GM19455 (cell line): ENCODE measurements at regions not wholly inside any gene's neighbourhood (a gene's known extent, or its start where the extent isn't known, plus 50 kb on each side); places are given as distances from the start of the nearest gene placed in this dataset.

Source experiments
- ATAC-seq: cut with Tn5 transposase; IDR thresholded peaks from one replicate; pipeline ENCODE4 v1.9.1; 2021; ENCODE audit not compliant: unreplicated experiment

GRCh38 chr2:162972383-162972782 lies 133.8 kb upstream of the KCNH7 start:
- ATAC-seq = no peak

DNA sequence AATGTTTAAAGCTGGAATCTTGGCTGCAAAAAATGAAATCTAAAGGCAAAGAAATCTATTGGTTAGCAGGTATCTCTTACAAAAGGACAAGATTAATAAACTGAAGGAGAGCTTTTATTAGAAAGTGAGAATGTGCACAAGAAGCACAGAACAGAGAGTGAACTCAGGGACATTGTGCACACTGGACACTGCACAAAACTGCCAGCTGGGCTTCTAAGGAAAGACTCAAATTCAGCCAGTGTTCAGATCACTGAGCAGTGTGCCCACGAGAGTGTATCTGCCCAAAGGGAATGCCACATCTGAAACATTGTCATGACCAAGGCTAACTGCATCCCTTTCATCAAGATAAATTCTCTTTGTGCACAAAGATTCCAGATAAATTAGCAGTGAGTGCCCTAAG lies 129.7 kb upstream of the KCNH7 start:
- no peak for ATAC-seq

DNA sequence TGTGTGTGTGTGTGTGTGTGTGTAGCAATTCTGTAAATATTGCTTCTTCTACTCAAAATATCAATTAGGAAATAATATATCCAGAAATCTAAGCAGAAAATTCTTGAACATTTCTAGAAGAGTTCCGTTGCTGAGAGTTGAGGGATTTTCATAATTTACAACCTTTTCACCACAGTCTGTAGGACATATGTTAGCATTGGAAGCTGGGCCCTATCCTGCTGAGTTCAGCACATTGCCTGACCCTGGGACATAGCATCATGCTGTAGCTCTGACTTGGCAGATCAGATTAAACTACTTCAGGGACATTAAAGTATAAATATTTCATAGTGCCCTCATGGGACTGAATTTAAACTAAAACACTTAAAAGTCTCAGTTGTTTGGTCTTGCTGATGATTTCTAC lies 129.2 kb upstream of the KCNH7 start:
- no peak for ATAC-seq

GRCh38 chr2:162967147-162967546 lies 128.6 kb upstream of the KCNH7 start:
- no peak for ATAC-seq

GRCh38 chr2:162965191-162965590 lies 126.6 kb upstream of the KCNH7 start:
- no peak for ATAC-seq

DNA sequence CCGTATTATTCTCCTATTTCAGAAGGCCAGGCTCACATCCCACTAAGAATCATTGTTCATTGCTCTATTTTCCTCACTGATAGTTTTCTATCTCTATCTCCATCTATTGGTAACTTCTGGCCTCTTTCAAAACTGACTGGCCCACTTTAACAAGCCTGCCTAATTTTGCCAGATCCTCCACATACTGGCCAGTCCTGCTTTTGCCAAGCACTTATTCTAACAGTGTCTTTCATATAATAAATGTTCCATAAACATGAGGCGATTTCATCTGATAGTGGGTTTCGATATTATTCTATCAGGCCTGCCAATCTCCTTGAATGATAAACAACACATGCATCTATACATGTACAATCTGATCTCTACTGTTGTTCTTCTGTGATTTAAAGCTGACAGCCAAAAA lies 125.9 kb upstream of the KCNH7 start:
- ATAC-seq = no peak

DNA sequence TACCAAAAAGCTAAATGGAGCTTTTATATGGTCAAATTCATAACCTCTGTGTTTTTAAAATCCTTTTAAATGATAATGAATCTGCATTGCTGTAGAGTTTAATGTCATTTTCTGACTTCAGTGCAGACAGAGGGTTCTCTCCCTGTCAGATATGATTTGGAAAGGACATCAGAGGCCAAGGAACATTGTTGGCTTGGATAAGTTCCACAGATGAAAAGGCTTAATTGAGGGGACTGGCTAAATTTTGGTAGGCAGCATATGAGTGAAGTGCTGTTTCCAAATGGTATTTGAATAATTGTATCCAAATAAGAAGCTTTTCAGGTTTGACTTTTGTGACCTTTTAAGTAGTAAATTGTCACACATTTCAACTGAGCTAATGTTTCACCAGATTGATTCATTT lies 124.6 kb upstream of the KCNH7 start:
- no peak for ATAC-seq

GRCh38 chr2:162945785-162946184 lies 107.2 kb upstream of the KCNH7 start:
- ATAC-seq = no peak

DNA sequence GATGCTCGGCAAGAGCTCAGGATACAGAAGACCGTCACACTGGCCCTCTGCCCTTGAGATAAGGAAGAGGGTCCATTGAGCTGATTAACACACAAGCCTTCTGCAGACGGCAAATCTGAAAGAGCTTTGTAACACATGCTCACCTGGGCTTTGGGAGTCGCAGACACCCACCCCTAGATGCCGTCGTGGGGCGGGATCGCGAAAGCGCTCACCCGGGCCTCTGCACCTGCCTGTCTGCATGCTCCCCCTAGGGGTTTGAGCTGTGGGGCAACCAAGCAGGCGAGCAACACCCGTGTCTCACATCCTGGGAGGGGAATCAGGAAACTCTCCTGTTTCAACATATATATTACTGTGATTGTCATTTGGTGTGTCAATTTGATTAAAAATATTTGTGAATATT lies 99.8 kb upstream of the KCNH7 start:
- no peak for ATAC-seq

- no peak for ATAC-seq
These were observed 95.6 kb upstream of the KCNH7 start for GRCh38 chr2:162934191-162934590.

DNA sequence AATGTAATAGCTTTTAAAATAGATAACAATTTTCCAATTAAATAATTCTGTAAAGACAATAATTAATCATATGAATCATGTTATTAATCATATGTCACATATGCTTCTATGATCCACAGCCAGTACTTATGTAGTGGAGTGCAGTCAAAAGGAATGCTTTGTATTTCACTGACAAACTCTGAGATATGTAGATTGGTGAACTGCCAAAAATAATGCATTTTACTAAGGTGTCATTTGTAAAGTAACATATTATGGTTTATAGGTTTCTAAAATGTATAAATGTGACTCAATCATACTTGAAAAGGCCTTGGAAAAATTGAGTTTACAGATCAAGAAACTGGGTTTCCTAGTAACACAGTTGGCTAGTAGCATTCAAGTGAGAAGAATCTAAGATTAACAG lies 93.8 kb upstream of the KCNH7 start:
- no peak for ATAC-seq

DNA sequence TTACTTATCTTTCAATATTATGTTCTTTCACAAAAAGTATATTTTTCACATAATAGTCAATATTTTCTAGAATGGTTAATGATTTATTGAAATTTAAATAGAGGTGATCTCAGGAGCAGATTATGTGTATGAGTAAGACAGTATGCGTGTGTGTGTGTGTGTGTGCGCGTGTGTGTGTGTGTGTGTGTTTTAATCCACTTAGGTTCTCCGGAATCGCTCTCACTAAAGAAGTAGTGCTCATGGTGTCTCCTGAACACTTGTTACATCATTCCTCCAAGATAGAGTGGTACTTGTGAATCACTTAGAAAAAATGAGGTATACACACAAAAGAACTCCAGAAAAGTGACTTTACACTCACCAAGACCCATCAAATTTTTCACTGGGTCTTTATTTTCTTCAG lies 91.0 kb upstream of the KCNH7 start:
- ATAC-seq = no peak

DNA sequence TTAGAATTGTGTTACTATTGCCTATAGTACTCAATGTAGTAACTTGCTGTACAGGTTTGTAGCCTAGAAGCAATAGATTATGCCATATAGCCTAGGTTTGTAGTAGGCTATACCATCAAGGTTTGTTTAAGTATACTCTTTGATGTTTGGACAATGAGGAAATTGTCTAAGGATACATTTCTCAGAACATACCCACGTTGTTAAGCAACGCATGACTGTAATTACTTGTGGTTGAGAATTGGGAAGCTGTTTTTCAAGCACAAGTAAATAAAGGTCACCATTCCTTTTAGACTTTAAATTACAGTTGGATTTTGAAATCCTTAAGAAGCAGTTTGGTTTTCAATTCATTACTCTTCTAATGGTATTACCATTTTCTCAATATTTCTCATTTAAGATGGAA lies 89.8 kb upstream of the KCNH7 start:
- no peak for ATAC-seq

- no peak for ATAC-seq
These were observed 88.3 kb upstream of the KCNH7 start for GRCh38 chr2:162926907-162927306.

- ATAC-seq = no peak
These were observed 87.9 kb upstream of the KCNH7 start for GRCh38 chr2:162926501-162926900.

DNA sequence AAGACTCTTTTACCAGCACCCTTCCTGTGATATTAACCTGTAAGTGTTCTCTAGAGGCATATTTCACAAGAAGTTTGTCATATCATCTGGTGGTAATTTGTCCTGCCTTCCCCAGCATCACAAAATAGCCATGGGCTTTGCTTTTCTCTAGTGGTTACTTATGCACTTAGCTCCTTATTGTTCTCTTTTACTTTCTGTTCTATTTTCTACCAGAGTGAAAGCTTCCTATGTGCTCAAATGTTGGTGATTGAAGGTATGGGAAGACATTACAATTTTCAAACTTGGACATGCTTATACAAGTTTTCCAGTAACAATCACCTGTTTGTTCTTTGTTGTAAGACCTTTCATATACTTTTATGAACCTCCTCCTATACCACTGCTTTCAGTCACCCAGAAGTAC lies 87.0 kb upstream of the KCNH7 start:
- ATAC-seq = no peak

DNA sequence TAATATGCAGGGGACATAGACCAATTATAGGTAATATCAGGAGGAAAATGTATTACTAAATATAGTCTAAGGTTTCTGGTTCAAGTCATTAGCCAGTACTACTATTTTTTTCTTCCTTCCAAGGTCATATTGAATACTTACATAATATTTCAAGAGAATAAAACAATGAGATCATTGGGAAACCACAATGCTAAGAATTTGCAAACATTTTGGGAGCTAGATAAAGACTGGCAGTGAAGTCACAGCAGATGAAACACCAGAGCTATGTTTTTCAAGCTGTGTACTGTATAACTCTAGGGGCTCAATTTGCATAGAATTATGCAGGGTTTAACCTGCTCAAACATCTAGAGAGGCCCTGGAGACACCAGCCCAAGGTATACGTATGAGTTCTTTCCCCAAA lies 80.5 kb upstream of the KCNH7 start:
- no peak for ATAC-seq

- no peak for ATAC-seq
These were observed 79.1 kb upstream of the KCNH7 start for GRCh38 chr2:162917626-162918025.

DNA sequence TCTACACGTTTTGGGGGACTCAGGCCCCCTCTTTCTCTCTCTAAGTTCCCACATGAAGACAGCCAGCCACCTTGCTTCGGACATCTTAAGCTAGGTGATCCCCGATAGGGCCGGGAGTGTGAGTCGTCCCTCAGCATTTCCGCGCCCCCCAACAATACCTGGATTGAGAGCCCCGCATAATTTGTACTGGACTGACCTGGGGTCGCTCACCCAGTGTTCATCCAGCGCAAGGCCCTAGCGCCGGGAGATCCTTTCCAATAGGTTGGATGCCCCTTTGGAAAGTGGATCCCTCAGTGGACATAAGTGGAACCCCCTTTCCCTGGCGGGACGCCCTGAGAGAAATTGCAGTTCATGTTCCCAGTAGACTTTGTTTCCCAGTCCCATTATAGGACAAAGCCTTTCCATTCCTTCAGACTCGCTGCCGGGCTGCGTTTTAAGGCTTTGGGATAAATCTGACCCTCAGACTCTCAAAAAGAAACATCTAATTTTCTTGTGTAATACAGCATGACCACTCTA lies 77.8 kb upstream of the KCNH7 start:
- ATAC-seq = no peak

- ATAC-seq = no peak
These were observed 77.3 kb upstream of the KCNH7 start for GRCh38 chr2:162915858-162916257.

- ATAC-seq = no peak
These were observed 75.6 kb upstream of the KCNH7 start for GRCh38 chr2:162914161-162914560.

DNA sequence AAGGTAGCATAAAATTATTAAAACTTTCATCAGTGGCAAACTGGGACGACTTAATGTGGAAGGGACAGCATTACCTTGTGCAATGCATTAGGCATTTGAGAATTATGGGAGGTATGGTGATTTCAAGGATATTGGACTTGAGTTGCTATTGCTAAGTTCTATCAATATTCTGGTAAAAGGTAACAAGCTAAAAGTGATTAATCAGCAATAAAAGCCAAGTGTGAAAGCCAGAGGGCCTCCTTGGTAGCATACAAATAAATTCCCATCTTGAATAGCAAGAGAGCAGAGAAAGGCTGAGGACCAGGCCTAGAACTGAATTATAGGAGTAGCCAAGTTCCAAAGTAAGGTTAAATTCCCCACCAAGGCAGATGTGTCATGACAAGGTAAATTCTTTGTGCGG lies 74.2 kb upstream of the KCNH7 start:
- ATAC-seq = no peak

GRCh38 chr2:162908567-162908966 lies 70.0 kb upstream of the KCNH7 start:
- no peak for ATAC-seq
